ENCODE measurements at regions not wholly inside any gene's neighbourhood (a gene's known extent, or its start where the extent isn't known, plus 50 kb on each side); places are given as distances from the start of the nearest gene placed in this dataset.

DNA sequence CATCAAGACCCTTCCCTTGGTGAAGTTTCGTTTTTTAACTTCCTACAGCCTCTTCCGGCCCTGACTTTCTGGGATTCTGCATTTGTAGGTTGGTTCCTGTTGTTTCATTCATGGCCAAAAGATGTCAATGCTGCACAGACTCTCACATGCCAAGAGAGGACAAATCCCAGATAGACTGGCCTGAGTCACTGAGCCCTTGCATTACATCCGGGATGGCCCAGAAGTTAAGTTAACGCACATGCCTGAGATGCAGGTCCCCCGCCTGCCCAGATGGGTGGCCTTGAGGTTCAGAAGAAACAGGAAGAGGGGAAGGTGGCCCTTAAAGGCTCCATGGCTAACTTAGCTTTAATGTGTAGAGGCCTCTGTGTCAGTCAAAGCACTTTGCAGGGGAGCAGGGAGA is 51.6 kb upstream of the SRGAP3 start:
- no peak for DNase-seq (ENCODE audit: low read depth, low spot score)

DNA sequence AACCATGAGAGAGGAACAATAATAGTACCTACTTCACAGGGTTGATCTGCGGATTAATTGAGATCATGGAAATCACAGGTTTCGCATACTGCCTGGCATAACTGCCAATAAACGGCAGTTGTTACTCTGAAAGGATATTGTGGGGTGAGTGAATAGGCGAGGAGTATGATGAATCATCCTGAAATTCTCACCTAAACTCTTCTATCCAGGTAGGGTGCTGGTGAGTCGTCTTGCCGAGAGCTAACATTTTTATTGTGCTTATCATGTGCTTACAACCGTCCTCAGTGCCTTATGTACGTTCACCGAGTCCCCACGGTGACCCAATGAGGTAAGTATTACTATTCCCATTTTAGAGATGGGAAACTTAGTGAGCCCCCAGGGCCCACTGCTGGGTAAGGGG is 52.4 kb upstream of the SRGAP3 start:
- DNase-seq (ENCODE audit: low read depth, low spot score), result no peak

DNA sequence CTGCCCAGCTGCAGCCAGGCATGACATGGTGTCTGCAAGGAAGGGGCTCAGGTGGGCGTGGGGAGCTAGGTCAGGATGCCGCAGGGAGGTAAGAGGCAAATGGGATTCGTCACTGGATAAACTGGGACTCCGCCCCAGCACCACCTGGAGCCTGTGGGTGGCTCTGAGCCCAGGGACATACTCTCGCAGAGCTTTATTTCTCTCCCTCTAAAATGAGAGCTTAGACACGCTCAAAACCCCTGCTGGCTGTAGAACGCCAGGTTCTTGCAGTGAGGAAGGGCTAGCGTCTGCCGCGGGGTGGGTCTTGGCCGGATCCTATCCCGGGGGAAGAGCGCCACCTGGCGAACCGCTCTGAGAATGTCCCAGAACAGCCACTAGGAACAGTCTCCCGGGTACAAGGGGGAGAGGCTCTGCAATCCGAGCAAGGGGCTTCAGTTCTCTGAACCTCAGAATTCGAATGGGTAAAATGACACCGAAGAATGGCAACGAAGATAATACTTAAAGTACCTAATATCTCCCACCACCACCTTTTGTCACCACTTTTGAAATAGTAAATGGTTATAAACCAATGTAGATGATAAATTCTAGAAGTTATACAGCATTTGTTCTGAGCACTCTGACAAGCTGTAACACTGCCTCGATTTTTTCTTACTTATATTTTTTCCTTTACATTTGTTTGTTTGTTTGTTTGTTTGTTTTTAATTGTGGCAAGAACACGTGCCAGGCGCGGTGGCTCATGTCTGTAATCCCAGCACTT is 53.2 kb upstream of the SRGAP3 start:
- peak; percentile 51 for DNase-seq (ENCODE audit: low read depth, low spot score)

DNA sequence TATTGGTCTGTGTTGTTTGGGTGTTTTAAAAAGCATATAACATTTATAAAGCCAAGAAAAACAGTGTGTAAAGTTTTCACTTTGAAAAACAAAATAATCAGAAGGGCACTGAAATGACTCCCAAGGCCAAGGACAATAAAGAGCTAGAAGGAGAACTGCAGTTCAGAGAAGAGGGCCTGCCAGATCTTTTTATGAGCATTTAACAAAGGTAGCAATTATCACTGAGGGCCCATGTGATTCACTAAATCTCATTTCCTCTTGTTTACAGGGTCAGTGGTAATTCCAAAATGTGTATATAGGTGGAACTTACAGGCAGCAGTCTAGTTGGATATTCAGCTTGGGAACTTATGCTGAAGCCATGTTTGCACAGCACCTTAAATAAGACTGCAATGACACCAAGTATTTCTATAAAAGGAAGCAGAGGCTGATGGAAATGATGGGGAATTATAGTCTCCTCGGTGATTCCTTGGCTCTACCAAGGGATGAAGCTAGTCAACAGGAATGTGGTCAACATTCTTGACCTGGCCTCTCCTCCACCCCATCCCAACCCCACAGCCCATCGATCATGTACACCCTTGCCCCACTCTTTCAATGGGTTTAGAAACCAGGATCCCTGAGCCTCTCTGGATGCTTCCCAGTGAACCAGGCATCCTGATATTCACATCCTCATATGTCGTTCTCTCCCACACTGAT is 54.4 kb upstream of the THUMPD3 start:
- DNase-seq (ENCODE audit: low read depth, low spot score), result no peak

DNA sequence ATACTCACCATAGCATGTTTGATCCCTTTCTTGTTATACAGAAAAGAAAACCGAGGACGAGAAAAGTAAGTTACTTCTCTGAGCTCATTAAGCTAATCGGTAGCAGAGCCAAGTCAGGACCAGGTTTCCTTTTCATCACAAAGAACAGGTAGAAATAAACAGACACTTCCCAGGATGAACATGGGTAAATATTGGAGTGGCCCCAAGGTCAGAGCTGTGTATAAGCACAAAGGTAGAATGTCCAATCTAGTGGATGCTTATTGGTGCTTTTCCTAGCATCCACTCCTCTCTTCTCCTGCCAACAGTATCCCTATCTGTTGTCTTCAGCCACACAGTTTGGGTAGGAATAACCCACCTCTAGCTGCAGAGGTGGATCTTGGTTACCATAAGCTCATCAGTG is 52.8 kb upstream of the THUMPD3 start:
- DNase-seq (ENCODE audit: low read depth, low spot score), result no peak

DNA sequence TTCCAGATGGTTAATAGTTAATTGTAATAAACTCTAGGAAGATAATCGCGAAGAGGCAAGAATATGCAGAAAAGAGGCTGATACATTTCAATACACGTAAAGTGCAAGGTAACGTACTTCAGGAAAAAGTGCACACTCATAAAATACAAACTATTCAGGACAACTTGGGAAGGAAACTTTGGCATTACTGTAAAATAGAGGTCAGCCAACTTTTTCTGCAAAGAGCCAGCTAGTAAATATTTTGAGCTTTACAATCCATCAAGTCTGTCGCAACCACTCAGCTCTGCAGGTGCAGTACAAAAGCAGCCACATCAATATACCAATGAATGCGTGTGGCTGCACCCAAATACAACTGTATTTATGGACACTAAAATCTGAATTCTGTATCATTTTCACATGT is 51.6 kb upstream of the THUMPD3 start:
- no peak for DNase-seq (ENCODE audit: low read depth, low spot score)
